T47D (cell line): ENCODE measurements at regions not wholly inside any gene's neighbourhood (a gene's known extent, or its start where the extent isn't known, plus 50 kb on each side); places are given as distances from the start of the nearest gene placed in this dataset.

Experiments used
- DNase-seq, 2 experiments: peaks; one replicate each; pipeline versions ENCODE4 v3.0.0 to v3.0.0-alpha.2; 2011 to 2012; ENCODE audit warnings: low read depth in 1 of 2, low spot score in 1 of 2
- JUND ChIP-seq: IDR thresholded peaks from 2 replicates; pipeline ENCODE4 v1.6.1; 2012; ENCODE audit warnings: low read depth
- in situ Hi-C: cut with HindIII; loops from 2 replicates; pipeline ENCODE4 v1.10.0; 2016; ENCODE audit warnings: low sequenced_read_pairs, low pct_unique_long_range_greater_than_20kb

- in situ Hi-C loops, result no loop called here
- DNase-seq, result no peak
- no peak for TF ChIP-seq JUND
Measured at GRCh38 chr9:82101475-82101874, 112.9 kb downstream of the SPATA31D1 start.

- in situ Hi-C loops, result no loop called here
- TF ChIP-seq JUND, result no peak
- DNase-seq, result no peak
Measured at GRCh38 chr9:82104252-82104651, 115.7 kb downstream of the SPATA31D1 start.

GRCh38 chr9:82105729-82106128, 117.2 kb downstream of the SPATA31D1 start:
- peak in 1 of 2 experiments; percentile 40 for DNase-seq
- no peak for TF ChIP-seq JUND
- in situ Hi-C loops, result no loop called here

GRCh38 chr9:82106536-82106935, 118.0 kb downstream of the SPATA31D1 start:
- no peak for DNase-seq
- in situ Hi-C loops, result no loop called here
- no peak for TF ChIP-seq JUND

GRCh38 chr9:82108474-82108873, 119.9 kb downstream of the SPATA31D1 start:
- DNase-seq, result no peak
- in situ Hi-C loops, result no loop called here

GRCh38 chr9:82108941-82109340, 120.4 kb downstream of the SPATA31D1 start:
- in situ Hi-C loops, result no loop called here
- no peak for TF ChIP-seq JUND
- DNase-seq, result no peak

More at GRCh38 chr9:82108474-82108873, 119.9 kb downstream of the SPATA31D1 start:
- TF ChIP-seq JUND, result no peak

- in situ Hi-C loops, result no loop called here
- DNase-seq, result no peak
- TF ChIP-seq JUND, result no peak
Measured at GRCh38 chr9:82109626-82110025, 121.1 kb downstream of the SPATA31D1 start.

GRCh38 chr9:82110881-82111280, 122.3 kb downstream of the SPATA31D1 start:
- TF ChIP-seq JUND, result no peak
- no peak for DNase-seq
- in situ Hi-C loops, result no loop called here

GRCh38 chr9:82115331-82115730, 126.8 kb downstream of the SPATA31D1 start:
- no peak for TF ChIP-seq JUND
- in situ Hi-C loops, result no loop called here
- DNase-seq, result no peak

GRCh38 chr9:82115900-82116299, 127.3 kb downstream of the SPATA31D1 start:
- TF ChIP-seq JUND, result no peak
- in situ Hi-C loops, result no loop called here

GRCh38 chr9:82116556-82116955, 128.0 kb downstream of the SPATA31D1 start:
- no peak for DNase-seq
- in situ Hi-C loops, result no loop called here

More at GRCh38 chr9:82115900-82116299, 127.3 kb downstream of the SPATA31D1 start:
- no peak for DNase-seq

GRCh38 chr9:82117026-82117811, 128.6 kb downstream of the SPATA31D1 start:
- no peak for DNase-seq
- in situ Hi-C loops, result no loop called here
- TF ChIP-seq JUND, result no peak

More at GRCh38 chr9:82116556-82116955, 128.0 kb downstream of the SPATA31D1 start:
- TF ChIP-seq JUND, result no peak

- no peak for TF ChIP-seq JUND
- no peak for DNase-seq
- in situ Hi-C loops, result no loop called here
Measured at GRCh38 chr9:82122731-82123130, 134.2 kb downstream of the SPATA31D1 start.

- DNase-seq, result no peak
- in situ Hi-C loops, result no loop called here
- no peak for TF ChIP-seq JUND
Measured at GRCh38 chr9:82124090-82124489, 135.5 kb downstream of the SPATA31D1 start.
